ENCODE measurements at regions not wholly inside any gene's neighbourhood (a gene's known extent, or its start where the extent isn't known, plus 50 kb on each side); places are given as distances from the start of the nearest gene placed in this dataset.

DNA sequence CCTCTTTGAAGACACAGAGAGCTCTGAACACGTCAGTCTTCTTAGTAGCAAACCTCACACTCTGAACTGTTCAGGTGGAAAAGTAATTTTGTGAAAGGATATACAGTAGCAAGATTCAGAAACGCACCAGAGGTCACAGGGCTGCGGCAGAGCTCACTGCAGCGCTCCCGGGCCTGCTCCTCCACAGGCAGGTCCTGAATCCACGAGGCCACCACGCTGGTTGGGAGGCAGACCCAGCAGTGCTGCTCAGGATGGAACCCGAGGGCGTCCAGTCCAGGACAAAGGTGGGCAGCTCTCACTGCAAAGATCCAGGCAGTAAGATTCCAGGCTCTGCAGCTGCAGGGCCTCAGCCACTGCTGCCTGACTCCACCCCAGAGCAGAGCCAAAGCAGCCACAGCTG, 576.2 kb upstream of the SALL3 start:
- DNase-seq (ENCODE audit: low read depth), result no peak
- Histone ChIP-seq H3K36me3 (ENCODE audit: control insufficient read depth, insufficient read depth, low read length) (no peaks in the 10 kb centered on the region), H3K4me3 (ENCODE audit: low read depth, low read length) (no peak overlapping the region), H3K27me3 (ENCODE audit: control insufficient read depth, insufficient read depth, low read length) (no peaks in the 10 kb centered on the region)
- CTCF ChIA-PET, result no interaction called here
- POLR2A ChIA-PET, result no interaction called here
- TF ChIP-seq, protein P1, sequence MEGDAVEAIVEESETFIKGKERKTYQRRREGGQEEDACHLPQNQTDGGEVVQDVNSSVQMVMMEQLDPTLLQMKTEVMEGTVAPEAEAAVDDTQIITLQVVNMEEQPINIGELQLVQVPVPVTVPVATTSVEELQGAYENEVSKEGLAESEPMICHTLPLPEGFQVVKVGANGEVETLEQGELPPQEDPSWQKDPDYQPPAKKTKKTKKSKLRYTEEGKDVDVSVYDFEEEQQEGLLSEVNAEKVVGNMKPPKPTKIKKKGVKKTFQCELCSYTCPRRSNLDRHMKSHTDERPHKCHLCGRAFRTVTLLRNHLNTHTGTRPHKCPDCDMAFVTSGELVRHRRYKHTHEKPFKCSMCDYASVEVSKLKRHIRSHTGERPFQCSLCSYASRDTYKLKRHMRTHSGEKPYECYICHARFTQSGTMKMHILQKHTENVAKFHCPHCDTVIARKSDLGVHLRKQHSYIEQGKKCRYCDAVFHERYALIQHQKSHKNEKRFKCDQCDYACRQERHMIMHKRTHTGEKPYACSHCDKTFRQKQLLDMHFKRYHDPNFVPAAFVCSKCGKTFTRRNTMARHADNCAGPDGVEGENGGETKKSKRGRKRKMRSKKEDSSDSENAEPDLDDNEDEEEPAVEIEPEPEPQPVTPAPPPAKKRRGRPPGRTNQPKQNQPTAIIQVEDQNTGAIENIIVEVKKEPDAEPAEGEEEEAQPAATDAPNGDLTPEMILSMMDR (IDR thresholded peaks at IDR 0.05; ENCODE audit: insufficient read depth, low read depth, low read length), result no peak

DNA sequence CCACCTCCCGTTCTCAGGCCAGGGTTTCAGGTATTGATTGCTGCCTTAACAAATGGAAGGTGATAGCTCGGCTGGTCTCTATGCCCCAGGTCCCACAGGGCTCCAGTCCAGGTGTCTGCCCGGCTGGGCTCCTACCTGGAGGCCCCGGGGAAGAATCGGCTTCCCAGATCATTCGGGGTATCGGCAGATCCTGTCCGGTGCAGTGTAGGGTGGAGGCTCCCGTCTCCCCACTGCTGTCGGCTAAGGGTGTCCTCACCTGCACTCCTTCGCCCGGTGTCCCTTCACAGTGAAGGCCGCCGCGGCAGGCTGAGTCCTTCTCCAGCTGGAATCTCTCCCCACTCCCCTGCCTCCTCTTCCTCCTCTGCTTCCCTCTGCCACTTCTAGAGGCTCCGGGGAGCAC, 573.9 kb upstream of the SALL3 start:
- no peaks in the 10 kb centered on the region for H3K27me3 ChIP-seq (ENCODE audit: control insufficient read depth, insufficient read depth, low read length)
- CTCF ChIA-PET, result no interaction called here
- POLR2A ChIA-PET, result no interaction called here
- TF ChIP-seq, protein P1 (IDR thresholded peaks at IDR 0.05; ENCODE audit: insufficient read depth, low read depth, low read length), result no peak
- no peak for DNase-seq (ENCODE audit: low read depth)
- H3K36me3 ChIP-seq (ENCODE audit: control insufficient read depth, insufficient read depth, low read length), result no peaks in the 10 kb centered on the region
- H3K4me3 ChIP-seq (ENCODE audit: low read depth, low read length), result no peak overlapping the region

DNA sequence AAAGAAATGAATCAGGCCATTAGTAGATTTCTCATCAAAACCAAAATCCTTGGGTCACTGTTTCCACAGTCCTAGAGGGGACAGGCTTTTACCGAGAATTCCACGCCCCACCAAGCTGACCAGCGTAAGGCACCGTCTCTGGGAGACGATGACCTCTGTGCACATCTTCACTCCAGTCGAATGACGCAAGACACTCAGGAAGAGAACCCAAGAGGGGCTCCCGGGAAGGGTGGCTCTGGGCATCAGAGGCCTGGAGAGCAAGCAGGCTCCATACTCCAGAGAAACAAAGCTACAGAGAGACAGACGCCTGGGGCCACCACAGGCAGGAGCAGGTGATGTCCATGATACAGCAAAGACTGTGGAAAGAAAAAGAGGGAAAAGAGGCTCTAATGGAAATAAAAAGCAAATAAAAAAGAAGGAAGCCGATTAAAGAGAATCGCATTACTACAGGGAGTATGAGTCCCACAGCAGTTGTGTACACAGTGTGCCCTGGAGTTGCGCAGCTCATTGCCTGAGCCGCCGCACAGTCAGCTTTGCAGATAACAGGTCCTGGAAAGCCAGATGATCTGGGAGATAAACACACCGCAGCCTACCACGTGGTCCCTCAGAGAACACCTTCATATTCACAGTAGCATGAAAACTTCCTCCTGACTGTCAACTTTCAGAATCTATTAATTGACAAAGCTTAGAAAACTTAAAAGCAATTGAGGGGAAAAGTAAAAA, 572.7 kb upstream of the SALL3 start:
- no peaks in the 10 kb centered on the region for H3K36me3 ChIP-seq (ENCODE audit: control insufficient read depth, insufficient read depth, low read length)
- no peak overlapping the region for H3K4me3 ChIP-seq (ENCODE audit: low read depth, low read length)
- POLR2A ChIA-PET, result no interaction called here
- CTCF ChIA-PET, result no interaction called here
- TF ChIP-seq, protein P1 (IDR thresholded peaks at IDR 0.05; ENCODE audit: insufficient read depth, low read depth, low read length), result no peak
- DNase-seq (ENCODE audit: low read depth), result no peak
- no peaks in the 10 kb centered on the region for H3K27me3 ChIP-seq (ENCODE audit: control insufficient read depth, insufficient read depth, low read length)

DNA sequence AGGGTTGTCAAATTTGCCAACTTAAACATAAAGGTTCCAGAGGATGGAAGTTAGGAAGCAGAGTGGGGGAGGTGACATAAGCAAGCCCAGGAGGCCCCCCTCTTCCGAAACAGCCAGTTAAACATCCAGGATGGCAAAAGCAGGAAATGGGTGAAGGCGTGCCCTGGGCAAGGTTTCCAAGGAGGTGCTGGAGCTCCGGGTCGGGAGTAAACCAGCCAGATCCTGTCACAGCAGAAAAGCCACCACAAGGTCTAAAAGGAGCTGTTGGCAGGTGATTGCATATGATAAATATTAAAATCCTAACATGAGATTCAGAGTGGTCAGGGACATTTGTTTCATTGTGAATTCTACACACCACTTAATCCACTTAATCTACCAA, 572.2 kb upstream of the SALL3 start:
- TF ChIP-seq, protein P1 (IDR thresholded peaks at IDR 0.05; ENCODE audit: insufficient read depth, low read depth, low read length), result no peak
- ChIA-PET CTCF (no interaction called here), POLR2A (no interaction called here)
- H3K4me3 ChIP-seq (ENCODE audit: low read depth, low read length), result no peak overlapping the region
- H3K36me3 ChIP-seq (ENCODE audit: control insufficient read depth, insufficient read depth, low read length), result no peaks in the 10 kb centered on the region
- H3K27me3 ChIP-seq (ENCODE audit: control insufficient read depth, insufficient read depth, low read length), result no peaks in the 10 kb centered on the region
- DNase-seq (ENCODE audit: low read depth), result no peak

DNA sequence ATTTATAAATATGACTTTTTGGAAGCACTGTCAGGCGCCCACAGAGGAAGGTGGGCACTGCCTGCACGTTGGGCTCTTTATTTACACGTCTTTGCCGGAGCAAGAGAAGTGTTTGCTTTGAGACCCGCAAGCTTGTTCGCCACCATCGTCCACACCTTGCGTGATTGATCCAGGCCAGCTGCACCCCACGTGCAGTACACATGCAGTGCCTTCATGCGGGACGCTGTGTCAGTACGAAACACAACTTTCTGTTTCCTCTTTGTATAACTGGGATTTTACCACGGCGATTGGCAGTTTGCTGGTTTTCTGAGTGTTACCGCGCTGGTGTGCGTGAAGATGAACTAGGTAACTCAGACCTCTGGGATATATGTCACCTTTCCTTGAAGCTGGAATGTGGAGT, 571.0 kb upstream of the SALL3 start:
- no peak overlapping the region for H3K4me3 ChIP-seq (ENCODE audit: low read depth, low read length)
- TF ChIP-seq, protein P1 (IDR thresholded peaks at IDR 0.05; ENCODE audit: insufficient read depth, low read depth, low read length), result no peak
- no peaks in the 10 kb centered on the region for H3K27me3 ChIP-seq (ENCODE audit: control insufficient read depth, insufficient read depth, low read length)
- ChIA-PET CTCF (no interaction called here), POLR2A (no interaction called here)
- H3K36me3 ChIP-seq (ENCODE audit: control insufficient read depth, insufficient read depth, low read length), result no peaks in the 10 kb centered on the region
- DNase-seq (ENCODE audit: low read depth), result no peak
